Osteocyte (in vitro differentiated cells): ENCODE measurements at regions not wholly inside any gene's neighbourhood (a gene's known extent, or its start where the extent isn't known, plus 50 kb on each side); places are given as distances from the start of the nearest gene placed in this dataset.

ENCODE experiments used
- DNase-seq: peaks from one replicate; pipeline ENCODE4 v3.0.0; 2021; ENCODE audit warnings: mixed read lengths; ENCODE audit not compliant: unreplicated experiment; ENCODE audit errors: extremely low spot score
- H3K27ac Mint-ChIP-seq: one replicate; pipeline ENCODE4 v1.8.0; 2021; ENCODE audit warnings: mild to moderate bottlenecking, mixed read lengths; ENCODE audit not compliant: unreplicated experiment
- H3K27me3 Mint-ChIP-seq: one replicate; pipeline ENCODE4 v1.8.0; 2021; ENCODE audit warnings: mixed read lengths; ENCODE audit not compliant: unreplicated experiment
- H3K36me3 Mint-ChIP-seq: one replicate; pipeline ENCODE4 v1.8.0; 2021; ENCODE audit warnings: mixed read lengths; ENCODE audit not compliant: unreplicated experiment
- H3K4me1 Mint-ChIP-seq: one replicate; pipeline ENCODE4 v1.8.0; 2021; ENCODE audit warnings: mixed read lengths; ENCODE audit not compliant: unreplicated experiment
- H3K4me3 Mint-ChIP-seq: one replicate; pipeline ENCODE4 v1.8.0; 2021; ENCODE audit warnings: mild to moderate bottlenecking, moderate library complexity, mixed read lengths; ENCODE audit not compliant: unreplicated experiment
- H3K9me3 Mint-ChIP-seq: one replicate; pipeline ENCODE4 v1.8.0; 2021; ENCODE audit warnings: mixed read lengths; ENCODE audit not compliant: unreplicated experiment
- CTCF ChIP-seq: fragments of 200-600 bp; sonication (generic); IDR thresholded peaks from 2 replicates; pipeline ENCODE4 v1.5.0; 2021; ENCODE audit warnings: antibody characterized with exemption, mild to moderate bottlenecking, moderate library complexity

- Mint-ChIP-seq H3K27ac (no peak overlapping the region), H3K27me3 (peaks cover 22% of the 10 kb centered on the region), H3K4me1 (peaks cover 11% of the 10 kb centered on the region), H3K36me3 (no peaks in the 10 kb centered on the region), H3K4me3 (no peak overlapping the region), H3K9me3 (no peaks in the 10 kb centered on the region)
- no peak for TF ChIP-seq CTCF
- no peak for DNase-seq
These were observed 146.6 kb upstream of the PRSS16 start for GRCh38 chr6:27100921-27101320.

GRCh38 chr6:27101824-27102223, 145.7 kb upstream of the PRSS16 start:
- no peak for TF ChIP-seq CTCF

GRCh38 chr6:27106382-27106781, 141.1 kb upstream of the PRSS16 start:
- Mint-ChIP-seq H3K36me3 (no peaks in the 10 kb centered on the region), H3K9me3 (peaks cover 4% of the 10 kb centered on the region), H3K27me3 (peaks cover 17% of the 10 kb centered on the region), H3K4me3 (no peak overlapping the region), H3K4me1 (no peaks in the 10 kb centered on the region), H3K27ac (no peak overlapping the region)
- DNase-seq, result no peak
- no peak for TF ChIP-seq CTCF

More at GRCh38 chr6:27101824-27102223, 145.7 kb upstream of the PRSS16 start:
- Mint-ChIP-seq H3K27me3 (peaks cover 15% of the 10 kb centered on the region), H3K4me1 (peaks cover 8% of the 10 kb centered on the region), H3K9me3 (no peaks in the 10 kb centered on the region), H3K4me3 (no peak overlapping the region), H3K27ac (no peak overlapping the region), H3K36me3 (no peaks in the 10 kb centered on the region)
- DNase-seq, result no peak

- Mint-ChIP-seq H3K9me3 (peaks cover 22% of the 10 kb centered on the region), H3K27me3 (peaks cover 13% of the 10 kb centered on the region), H3K27ac (no peak overlapping the region), H3K36me3 (no peaks in the 10 kb centered on the region), H3K4me3 (no peak overlapping the region), H3K4me1 (no peaks in the 10 kb centered on the region)
- TF ChIP-seq CTCF, result no peak
- no peak for DNase-seq
These were observed 135.8 kb upstream of the PRSS16 start for GRCh38 chr6:27111743-27112142.

- no peak overlapping the region for H3K4me3 Mint-ChIP-seq
- H3K36me3 Mint-ChIP-seq, result no peaks in the 10 kb centered on the region
- no peak for DNase-seq
- no peak for TF ChIP-seq CTCF
- H3K27ac Mint-ChIP-seq, result no peak overlapping the region
- H3K4me1 Mint-ChIP-seq, result no peaks in the 10 kb centered on the region
- peaks cover 22% of the 10 kb centered on the region for H3K9me3 Mint-ChIP-seq
- H3K27me3 Mint-ChIP-seq, result peaks cover 7% of the 10 kb centered on the region
These were observed 134.5 kb upstream of the PRSS16 start for GRCh38 chr6:27112974-27113373.
